Bronchial epithelial cell (primary cell): ENCODE measurements at regions not wholly inside any gene's neighbourhood (a gene's known extent, or its start where the extent isn't known, plus 50 kb on each side); places are given as distances from the start of the nearest gene placed in this dataset.

ENCODE experiments used
- DNase-seq: peaks from one replicate; pipeline ENCODE4 v3.0.0-alpha.2; 2010; ENCODE audit warnings: low read depth
- FAIRE-seq: peaks from 2 replicates; lab custom pipeline; 2011; peaks lifted over from hg19 to GRCh38; lab: Jason Lieb, UNC
- H3K27me3 ChIP-seq: 2 replicates; pipeline ENCODE4 v1.5.1; 2011; ENCODE audit warnings: low read length; ENCODE audit not compliant: control insufficient read depth, insufficient read depth
- H3K36me3 ChIP-seq: 2 replicates; pipeline ENCODE4 v1.5.1; 2011; ENCODE audit warnings: low read length; ENCODE audit not compliant: control insufficient read depth, insufficient read depth
- H3K4me3 ChIP-seq: 2 replicates; pipeline ENCODE4 v1.5.1; 2011; ENCODE audit warnings: mild to moderate bottlenecking, low read depth, low read length, control low read depth
- CTCF ChIP-seq: IDR thresholded peaks from 2 replicates; pipeline ENCODE4 v1.5.1; 2011; ENCODE audit warnings: mild to moderate bottlenecking, moderate library complexity, low read length, control low read depth, inconsistent platforms; ENCODE audit not compliant: insufficient read depth, severe bottlenecking

GRCh38 chr5:114249823-114250222 lies 112.0 kb upstream of the KCNN2 start:
- no peak for TF ChIP-seq CTCF
- FAIRE-seq = no peak

GRCh38 chr5:114250536-114250935 lies 111.3 kb upstream of the KCNN2 start:
- no peak overlapping the region for H3K4me3 ChIP-seq
- H3K36me3 ChIP-seq = no peaks in the 10 kb centered on the region
- DNase-seq = no peak
- TF ChIP-seq CTCF = no peak
- H3K27me3 ChIP-seq = no peaks in the 10 kb centered on the region
- no peak for FAIRE-seq

More at GRCh38 chr5:114249823-114250222, 112.0 kb upstream of the KCNN2 start:
- DNase-seq = no peak
- Histone ChIP-seq H3K4me3 (no peak overlapping the region), H3K36me3 (no peaks in the 10 kb centered on the region), H3K27me3 (no peaks in the 10 kb centered on the region)

- Histone ChIP-seq H3K27me3 (no peaks in the 10 kb centered on the region), H3K4me3 (no peak overlapping the region), H3K36me3 (no peaks in the 10 kb centered on the region)
- FAIRE-seq = no peak
- no peak for TF ChIP-seq CTCF
- DNase-seq = no peak
Measured at GRCh38 chr5:114252226-114252625, 109.6 kb upstream of the KCNN2 start.

DNA sequence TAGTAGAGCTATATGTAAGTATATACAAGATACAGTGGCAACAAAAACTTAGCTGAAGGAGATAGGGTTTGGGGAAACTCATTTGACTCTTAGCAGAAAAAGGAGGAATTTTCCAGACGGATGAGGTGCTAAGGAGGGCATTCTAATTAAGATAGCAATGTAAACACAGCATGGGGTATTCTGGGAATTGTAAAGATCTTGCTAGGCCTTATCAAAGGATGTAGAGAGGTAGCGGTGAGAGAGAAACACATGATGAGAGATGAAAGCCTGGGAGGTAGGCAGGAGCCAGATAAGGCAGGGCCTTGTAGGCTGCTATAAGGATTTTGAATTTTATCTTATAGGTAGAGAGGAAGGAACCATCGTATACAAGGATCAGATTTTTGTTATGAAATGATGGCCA lies 106.6 kb upstream of the KCNN2 start:
- DNase-seq (no peak), FAIRE-seq (no peak)
- H3K27me3 ChIP-seq = no peaks in the 10 kb centered on the region
- TF ChIP-seq CTCF = no peak
- no peaks in the 10 kb centered on the region for H3K36me3 ChIP-seq
- no peak overlapping the region for H3K4me3 ChIP-seq

DNA sequence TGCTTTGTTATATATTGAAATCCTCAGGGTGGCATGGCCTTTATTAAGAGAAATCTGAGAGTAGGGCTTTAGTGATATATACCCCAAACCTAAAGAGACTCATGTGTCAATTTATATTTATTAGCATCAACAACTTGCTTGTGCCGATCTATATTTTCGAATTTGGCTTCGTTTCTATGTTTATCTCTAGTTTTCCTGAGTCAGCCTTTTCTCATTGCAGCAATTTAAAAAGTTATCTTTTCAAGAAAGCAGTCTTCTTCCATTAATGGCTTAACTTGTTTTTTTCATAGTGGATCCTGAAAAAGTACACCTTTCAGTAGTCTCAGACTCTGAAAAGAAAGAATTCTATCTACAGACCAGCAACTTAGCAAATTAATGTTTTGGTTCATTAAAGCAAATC lies 99.9 kb upstream of the KCNN2 start:
- no peak for FAIRE-seq
- no peak overlapping the region for H3K4me3 ChIP-seq
- no peak for DNase-seq
- H3K36me3 ChIP-seq = no peaks in the 10 kb centered on the region
- TF ChIP-seq CTCF = no peak
- H3K27me3 ChIP-seq = no peaks in the 10 kb centered on the region

DNA sequence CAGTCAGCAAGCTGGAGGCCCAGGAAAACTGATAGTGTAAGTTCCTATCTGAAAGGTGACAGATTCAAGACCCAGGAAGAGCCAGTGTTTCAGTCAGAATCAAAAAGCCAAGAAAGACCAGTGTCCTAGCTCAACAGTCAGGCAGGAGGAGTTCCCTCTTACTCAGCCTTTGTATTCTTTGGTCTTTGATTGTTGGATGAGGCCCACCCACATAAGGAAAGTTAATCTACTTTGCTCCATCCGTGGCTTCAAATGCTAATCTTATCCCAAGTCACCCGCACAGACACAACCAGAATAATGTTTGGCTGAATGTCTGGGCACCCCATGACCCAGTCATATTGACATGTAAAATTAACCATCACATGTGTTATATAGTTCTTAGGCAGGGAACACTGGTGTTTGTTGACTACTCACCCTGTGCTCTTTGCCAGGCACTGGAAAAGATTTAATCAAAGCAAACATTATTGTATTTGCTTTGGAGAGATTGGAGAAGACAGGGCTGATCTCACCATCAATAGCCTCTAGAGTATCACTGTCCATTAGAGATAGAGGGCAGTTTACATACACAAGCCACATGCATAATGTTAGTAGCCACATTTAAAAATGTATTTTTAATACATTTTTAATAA lies 96.3 kb upstream of the KCNN2 start:
- FAIRE-seq (no peak), DNase-seq (no peak)
- no peaks in the 10 kb centered on the region for H3K36me3 ChIP-seq
- no peaks in the 10 kb centered on the region for H3K27me3 ChIP-seq
- no peak for TF ChIP-seq CTCF
- no peak overlapping the region for H3K4me3 ChIP-seq
